SK-N-MC (cell line): ENCODE measurements at regions not wholly inside any gene's neighbourhood (a gene's known extent, or its start where the extent isn't known, plus 50 kb on each side); places are given as distances from the start of the nearest gene placed in this dataset.

Experiments used
- EZH2 ChIP-seq: fragments of 200-600 bp; sonication (generic); IDR thresholded peaks from one replicate; pipeline ENCODE4 v1.6.1; 2017; ENCODE audit warnings: antibody characterized with exemption
- FOXP2 ChIP-seq: optimal IDR thresholded peaks from 2 replicates; pipeline ENCODE3; 2011; ENCODE audit warnings: mild to moderate bottlenecking, moderate library complexity; ENCODE audit not compliant: insufficient read depth; ENCODE audit errors: extremely low read length, control extremely low read depth
- POLR2AphosphoS5 ChIP-seq: IDR thresholded peaks from 2 replicates; pipeline ENCODE4 v1.6.1; 2012; ENCODE audit warnings: mild to moderate bottlenecking, low read depth, low read length, borderline replicate concordance

DNA sequence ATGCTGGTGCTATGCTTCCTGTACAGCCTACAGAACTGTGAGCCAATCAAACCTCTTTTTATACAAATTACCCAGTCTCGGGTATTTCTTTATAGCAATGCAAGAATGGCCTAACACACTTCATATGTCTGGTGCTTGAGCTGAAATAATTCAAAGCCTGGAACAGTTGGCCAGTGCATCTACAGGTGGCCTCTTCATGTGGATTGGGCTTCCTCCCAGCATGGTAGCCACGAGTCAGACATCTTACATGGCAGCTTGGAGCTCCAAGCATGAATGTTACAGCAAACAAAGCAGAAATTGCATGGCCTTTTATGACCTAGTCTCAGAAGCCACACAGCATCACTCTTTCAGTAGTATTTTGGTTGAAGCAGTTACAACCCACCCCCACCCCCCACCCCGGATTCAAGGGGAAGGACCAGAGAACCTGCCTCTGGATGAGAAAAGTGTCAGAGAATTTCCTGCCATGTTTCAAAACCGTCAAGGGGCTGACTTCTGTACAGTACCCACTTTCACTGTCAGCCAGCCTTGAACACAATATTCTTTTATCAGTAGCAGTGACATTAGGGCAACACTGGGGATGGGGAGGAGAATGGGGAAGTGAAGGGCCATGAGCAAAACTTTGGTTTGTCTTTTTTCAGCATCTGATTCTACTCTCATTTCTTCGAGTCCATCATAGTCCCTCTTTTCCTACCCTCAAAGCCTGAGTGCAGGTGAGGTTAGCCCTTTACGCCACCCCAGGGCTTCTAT is 368.7 kb downstream of the BCOR start:
- TF ChIP-seq EZH2 (no peak), POLR2AphosphoS5 (no peak), FOXP2 (no peak)
